ENCODE measurements at regions not wholly inside any gene's neighbourhood (a gene's known extent, or its start where the extent isn't known, plus 50 kb on each side); places are given as distances from the start of the nearest gene placed in this dataset.

DNA sequence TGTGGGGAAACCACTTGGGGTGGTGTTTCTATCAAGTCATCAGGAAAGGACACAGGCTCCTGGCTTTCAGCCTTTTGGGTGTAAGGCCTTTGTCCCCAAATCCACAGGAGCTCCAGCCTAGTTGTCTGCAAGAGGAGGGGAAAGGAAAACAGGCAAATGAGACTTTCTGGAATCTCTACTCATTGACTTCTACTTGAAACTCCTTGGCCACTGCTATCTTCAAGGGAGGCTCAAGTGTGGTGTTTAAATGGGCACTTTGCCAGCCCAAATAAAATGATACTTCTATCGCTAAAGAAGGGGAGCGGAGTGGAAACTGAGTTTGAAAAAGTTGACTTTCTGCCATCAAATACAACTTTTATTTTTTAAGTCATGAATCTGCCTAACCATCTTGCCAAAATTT, 445.9 kb upstream of the RGS6 start:
- DNase-seq (ENCODE audit: low read depth in 2 of 3, low spot score in 2 of 3): no peak

DNA sequence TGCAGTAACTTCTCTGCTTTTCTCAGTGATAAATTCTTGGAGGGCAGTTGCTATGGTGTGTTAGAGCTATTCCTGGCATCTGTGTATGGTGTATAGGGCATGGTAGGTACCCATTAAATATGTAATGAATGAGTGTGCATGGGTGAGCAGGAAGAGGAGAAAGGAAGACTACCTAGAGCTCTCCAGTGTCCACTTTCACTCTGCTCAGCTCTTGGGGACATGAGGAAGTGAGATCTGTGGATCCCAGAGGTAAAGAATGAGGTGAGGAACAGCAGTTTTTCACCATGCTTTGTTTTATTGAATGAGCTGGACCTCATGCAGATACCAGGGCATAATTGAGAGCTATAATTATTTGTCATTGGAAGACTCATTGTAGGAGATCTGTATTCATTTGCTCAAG, 444.8 kb upstream of the RGS6 start:
- DNase-seq (ENCODE audit: low read depth in 2 of 3, low spot score in 2 of 3): no peak

DNA sequence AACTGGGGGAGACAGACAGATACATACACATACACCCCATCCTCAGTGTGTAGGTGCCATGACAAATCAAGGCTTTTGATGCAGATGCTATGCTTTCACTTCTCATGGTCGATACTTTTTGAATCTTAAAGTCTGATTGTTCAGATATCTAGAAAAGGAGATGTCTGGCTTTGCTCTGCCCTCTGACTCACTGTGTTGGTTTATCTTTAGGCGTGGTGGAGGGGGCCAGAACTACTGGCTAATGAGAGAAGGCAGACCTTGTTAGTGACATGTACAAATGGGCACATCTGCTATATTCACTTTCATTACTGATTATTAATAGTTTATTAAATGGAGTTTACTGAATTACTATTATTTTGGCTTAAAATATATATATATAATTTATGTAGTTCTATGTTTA, 444.3 kb upstream of the RGS6 start:
- DNase-seq (ENCODE audit: low read depth in 2 of 3, low spot score in 2 of 3): no peak

DNA sequence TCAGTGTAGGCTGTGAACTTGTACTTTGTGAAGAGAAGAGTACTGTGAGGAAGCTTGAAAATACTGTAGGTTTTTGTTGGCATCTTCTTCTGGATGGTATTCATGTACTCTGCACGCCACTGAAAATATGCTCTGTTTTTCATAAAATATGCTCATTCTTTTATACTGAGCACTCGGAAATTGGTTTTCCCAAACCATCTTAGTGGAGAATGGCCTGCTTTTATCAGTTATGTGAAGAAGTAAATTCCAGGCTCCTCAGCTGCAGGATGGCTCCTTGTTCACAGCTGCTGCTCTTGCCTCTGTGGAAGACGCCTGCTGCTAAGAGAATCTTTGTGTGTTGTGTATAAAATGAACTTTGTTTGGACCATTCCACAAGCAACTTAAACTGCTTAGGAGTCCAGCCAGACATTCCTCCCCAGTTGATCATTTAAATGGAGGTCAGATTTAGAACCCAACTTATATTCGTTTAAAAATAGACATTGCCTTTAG, 443.5 kb upstream of the RGS6 start:
- DNase-seq (ENCODE audit: low read depth in 2 of 3, low spot score in 2 of 3): no peak

DNA sequence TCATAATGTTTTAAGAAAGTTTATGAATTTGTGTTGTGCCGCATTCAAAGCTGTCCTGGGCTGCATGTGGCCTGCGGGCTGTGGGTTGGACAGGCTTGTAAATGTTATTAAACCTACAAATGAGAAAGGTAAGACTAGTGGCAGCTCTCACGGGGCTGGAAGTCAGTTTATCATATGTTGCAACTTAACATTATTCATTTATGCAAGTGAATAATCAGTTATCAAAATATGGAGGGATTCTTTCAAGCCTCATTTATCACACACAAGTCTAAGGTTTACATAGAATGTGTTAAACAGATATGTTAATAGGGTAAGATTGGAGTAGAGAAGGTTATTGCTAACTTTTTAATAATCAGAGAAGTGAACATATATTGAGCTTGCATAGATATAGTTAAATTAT, 442.5 kb upstream of the RGS6 start:
- no peak for DNase-seq (ENCODE audit: low read depth in 2 of 3, low spot score in 2 of 3)

DNA sequence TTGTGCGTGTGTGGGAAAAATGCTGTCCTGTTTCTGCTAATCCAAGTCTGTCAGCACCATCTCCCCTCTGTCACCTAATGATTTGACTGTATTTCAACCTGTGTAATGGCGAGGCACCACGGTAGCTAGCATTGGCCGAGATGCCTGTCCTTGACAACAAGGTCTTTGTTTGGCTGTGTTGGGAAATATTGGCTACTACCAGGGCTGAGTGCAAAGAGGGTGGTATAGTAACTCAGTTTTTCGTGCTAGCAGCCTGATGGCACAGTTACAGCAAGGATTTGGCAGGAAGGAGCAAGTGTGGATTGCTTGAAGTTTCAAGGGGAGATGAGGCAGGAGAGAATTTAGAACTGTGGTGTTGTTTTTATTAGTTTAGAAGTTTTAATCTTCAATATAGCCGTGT, 440.3 kb upstream of the RGS6 start:
- no peak for DNase-seq (ENCODE audit: low read depth in 2 of 3, low spot score in 2 of 3)

DNA sequence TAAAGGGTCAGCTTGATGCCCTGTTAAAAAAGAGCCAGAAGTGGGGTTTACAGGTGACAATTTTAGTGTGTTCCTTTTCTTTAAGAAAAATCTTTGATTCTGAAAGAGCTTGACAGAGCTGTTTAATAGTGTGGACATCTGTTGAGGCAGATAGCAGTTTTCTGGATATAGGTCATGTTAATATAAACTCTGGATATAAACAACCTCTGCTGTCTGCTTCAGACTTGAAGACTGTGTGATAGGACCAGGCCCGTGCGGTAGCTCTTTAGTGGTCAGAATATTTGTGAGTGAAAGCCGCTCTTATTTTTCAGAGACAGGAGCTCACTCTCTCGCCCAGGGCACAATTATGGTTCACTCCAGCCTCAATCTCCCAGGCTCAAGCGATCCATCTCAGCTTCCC, 439.9 kb upstream of the RGS6 start:
- DNase-seq (ENCODE audit: low read depth in 2 of 3, low spot score in 2 of 3): no peak

DNA sequence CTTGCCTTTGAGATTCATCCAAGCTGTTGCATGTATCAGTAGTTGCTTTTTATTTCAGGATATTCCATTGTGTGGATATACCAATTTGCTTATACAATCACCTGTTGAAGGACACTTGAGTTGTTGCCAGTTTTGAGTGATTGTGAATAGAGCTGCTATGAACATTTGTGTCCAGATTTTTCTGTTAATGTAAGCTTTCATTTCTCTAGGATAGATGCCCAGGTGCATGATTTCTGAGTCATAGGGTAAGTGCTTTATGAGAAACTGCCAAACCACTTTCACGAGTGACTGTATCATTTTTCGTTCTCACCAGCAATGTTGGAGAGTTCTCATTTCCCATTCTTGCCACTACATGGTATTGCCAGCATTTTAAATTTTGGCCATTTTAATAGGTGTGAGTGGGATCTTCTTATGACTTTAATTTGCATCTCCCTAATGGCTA, 434.6 kb upstream of the RGS6 start:
- DNase-seq (ENCODE audit: low read depth in 2 of 3, low spot score in 2 of 3): no peak

DNA sequence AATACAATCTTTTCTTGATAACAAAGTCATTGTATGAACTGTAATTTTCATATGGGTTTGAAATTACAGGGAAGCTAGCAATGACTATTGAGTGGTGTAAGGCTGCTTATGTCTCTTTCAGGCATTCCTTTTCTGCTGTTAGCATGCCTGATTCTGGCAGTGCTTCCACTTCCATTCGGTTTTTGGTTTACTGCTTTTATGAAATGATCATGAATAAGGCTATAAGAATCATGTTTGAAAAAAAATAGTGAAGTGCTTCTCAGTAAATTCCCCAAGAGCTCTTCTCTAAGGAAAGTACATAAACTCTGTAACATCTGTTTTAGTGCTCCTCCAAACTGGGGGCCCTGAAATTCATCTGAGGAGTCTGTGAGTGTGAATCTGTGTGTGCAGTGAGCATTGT, 434.0 kb upstream of the RGS6 start:
- DNase-seq (ENCODE audit: low read depth in 2 of 3, low spot score in 2 of 3): no peak

DNA sequence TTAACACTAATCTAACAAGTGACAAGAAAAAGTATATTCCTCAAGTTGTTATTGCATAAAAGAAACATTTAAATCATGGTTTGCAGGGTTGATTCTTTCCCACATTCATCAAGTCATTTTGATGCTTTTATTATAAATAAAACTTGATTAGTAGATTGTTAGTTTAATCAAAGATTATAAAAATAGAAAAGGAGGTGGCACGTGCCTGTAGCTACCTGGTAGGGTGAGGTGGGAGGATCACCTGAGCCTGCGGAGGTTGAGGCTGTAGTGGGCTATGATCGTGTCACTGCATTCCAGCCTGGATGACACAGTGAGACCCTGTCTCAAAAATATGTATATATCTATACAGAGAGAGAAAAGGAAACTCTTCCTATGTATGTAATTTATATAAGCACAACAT, 433.2 kb upstream of the RGS6 start:
- DNase-seq (ENCODE audit: low read depth in 2 of 3, low spot score in 2 of 3): no peak

DNA sequence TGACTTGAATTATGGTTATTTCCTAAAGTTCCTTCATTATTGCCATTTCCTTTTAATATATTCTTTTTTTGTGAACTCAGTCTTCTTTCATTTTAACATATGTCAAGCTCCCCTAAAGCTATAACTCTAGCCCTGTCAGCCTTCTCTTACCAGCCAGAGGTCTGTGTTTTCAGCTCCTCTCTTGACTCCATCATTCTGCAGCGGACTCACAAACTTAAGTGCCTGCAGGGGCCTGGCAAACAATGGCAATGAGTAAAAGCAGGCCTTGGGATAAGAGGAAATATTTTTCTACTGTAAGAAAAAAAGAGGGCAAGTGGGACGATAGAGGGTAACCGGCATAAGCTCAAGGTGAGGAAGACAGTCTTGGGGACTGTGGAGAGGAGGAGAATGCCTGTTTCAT, 424.5 kb upstream of the RGS6 start:
- no peak for DNase-seq (ENCODE audit: low read depth in 2 of 3, low spot score in 2 of 3)

DNA sequence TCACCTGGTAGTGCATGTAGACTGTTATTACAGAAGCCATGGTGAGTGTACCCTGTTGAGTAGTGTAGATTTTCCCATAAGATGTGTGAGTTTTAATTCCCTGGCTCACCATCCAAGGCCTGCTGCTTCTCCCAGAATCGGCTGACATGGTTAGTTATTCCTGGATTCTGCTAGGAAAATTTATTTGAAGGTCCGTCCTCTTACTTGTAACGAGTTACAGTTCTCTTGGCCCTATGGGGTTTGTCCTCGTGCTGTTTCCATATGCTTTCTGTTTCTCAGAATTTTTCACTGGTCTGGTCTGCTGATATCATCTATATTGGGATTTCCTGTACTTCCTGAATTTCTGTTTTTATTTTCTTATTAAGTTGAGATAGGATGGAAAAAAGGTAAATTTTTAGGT, 423.3 kb upstream of the RGS6 start:
- no peak for DNase-seq (ENCODE audit: low read depth in 2 of 3, low spot score in 2 of 3)

DNA sequence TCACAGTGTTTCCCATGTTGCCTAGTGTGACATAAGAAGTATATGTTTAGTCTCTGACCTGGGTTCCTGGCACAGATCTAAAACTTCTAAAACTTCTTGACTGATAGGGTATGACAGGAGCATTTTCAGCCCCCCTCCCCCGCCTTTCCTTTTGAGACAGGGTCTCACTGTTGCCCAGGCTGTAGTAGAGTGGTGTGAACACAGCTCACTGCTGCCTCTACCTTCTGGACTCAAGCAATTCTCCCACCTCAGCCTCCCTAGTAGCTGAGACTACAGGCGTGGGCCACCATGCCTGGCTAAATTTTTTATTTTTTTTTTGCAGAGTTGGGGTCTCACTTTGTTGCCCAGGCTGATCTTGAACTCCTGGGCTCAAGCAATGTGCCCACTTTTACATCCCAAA, 421.1 kb upstream of the RGS6 start:
- DNase-seq (ENCODE audit: low read depth in 2 of 3, low spot score in 2 of 3): no peak

DNA sequence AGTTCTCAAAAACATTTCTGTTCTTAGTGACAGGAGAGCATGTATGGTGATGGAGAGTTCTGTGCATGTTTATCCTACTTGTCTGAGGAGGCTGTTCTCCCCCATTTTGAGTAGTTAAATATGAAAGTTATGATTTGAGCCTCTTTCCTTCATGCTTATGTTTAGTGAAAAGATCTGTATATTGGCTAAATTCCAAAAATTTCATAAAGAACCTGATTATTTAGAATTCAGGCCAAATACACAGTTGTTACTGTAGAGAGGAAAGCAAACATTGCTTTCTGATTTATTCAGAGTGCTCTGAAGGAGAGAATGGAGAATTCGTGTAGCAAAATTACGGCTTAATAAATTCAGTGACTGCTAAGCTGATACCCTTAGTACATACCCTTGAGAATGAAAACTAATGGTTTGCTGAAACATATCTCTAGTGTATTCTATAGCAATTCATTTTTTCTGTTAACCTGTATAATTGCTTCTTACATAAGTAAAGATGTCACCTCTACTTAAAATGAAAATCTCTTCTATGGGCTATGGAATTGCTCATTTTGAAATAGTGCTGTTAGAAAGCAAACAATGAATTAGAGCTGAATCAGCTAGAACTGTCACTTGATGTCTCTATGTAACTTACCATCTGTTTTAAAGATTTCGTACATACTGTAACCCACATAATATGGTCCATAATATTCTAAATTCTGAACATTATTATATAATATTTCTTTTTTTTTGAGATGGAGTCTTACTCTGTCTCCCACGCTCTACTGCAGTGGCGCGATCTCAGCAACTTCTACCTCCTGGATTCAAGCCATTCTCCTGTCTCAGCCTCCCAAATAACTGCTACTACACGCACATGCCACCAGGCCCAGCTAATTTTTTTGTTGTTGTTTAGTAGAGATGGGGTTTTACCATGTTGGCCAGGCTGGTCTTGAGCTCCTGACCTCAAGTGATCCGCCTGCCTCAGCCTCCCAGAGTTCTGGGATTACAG, 417.0 kb upstream of the RGS6 start:
- DNase-seq (ENCODE audit: low read depth in 2 of 3, low spot score in 2 of 3): no peak

DNA sequence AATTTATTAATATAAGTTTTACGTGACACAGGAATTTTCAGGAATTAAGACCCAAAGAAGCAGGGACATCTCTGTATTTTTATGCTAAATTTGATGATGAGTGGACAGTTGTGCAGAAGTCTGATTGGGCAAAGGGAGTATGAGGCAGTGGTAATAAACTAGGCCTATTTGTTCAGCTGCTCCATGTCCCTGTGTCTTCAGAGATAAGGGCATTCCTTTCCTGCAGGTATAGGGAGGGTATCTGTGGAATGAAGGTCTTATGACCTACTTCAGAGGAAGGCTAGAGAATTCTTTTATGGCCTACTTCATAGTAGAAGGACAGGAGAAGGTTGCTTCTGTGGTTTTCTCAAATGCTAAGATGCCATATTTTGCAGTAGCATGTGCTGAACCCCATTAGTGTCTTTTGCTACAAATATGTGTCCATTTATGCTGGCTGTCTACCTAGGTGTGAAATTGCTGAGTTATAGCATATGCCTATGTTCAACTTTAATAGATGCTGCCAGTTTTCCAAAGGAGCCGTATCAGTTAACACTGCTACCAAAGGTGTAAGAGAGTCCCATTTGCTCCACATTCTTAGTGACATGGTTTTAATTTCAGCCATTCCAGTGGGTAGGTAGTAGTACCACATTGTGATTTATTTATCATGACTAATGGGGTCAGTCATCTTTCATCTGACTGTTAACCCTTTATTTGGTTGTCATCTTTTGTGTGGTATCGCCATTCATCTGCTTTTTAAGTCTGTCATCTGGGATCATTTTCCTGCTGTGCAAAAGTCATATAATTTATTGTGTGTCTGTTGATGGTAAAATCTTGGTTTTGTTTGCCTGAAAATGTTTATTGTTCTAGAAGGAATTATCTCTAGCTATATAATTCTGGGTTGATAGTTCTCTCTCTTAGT, 410.7 kb upstream of the RGS6 start:
- DNase-seq (ENCODE audit: low read depth in 2 of 3, low spot score in 2 of 3): no peak

DNA sequence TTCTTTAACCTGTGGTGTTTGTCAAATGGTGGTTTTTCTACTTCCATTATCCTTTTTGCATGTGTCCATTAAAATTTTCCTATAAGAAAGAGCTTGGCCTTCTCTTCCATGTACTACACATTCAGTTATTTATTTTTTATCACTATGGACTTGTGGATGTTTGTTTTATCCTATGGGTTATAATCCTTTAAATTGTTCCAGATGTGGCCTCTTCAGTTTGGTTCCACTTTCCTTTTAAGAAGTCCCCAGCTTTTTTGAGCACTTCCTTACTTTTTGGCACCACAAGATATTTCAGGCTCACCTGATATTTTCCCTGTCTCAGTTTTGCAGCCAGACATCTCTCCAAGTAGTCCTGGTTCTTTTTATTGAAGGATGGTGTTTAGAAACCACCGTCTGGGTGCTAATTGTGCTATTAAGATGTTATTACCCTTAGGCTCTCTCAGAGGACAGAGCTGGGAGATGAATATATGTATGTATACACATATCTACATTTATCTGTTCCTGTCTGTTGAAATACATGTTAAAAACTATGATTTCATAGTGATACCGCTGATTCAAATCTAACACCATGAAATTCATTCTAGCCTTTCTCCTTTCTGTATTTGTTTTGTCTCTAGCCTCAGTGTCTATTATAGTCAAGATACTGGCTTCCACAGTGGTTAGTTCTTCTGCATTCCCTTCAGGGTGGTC, 408.5 kb upstream of the RGS6 start:
- no peak for DNase-seq (ENCODE audit: low read depth in 2 of 3, low spot score in 2 of 3)

DNA sequence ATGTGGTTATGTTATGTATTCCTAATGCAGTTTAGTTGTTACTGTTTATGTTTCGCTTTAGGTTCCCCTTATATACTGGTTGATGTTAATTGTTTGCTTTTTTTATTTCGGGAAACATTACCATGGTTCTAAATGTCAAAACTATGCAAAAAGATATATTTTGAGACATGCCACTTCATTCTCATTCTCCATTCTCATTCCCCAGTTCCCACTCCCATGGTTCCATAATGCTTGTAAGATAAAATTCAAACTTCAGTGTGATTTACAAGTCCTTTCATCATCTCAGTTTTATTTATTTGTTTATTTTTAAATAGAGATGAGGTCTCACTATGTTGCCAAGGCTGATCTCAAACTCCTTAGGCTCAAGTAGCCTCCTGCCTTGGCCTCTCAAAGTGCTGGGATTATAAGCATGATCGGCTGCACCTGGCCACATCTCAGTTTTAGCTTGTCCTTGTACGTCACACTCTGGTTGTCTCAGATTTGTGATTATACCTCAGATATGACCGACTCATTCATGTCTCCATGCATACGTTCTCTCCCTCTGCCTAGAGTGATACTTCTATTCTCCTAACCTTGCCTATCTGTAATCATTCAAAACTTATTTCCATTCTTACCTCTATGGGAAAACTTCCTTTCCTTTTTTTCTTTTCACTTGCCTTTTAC, 407.8 kb upstream of the RGS6 start:
- DNase-seq (ENCODE audit: low read depth in 2 of 3, low spot score in 2 of 3): no peak

DNA sequence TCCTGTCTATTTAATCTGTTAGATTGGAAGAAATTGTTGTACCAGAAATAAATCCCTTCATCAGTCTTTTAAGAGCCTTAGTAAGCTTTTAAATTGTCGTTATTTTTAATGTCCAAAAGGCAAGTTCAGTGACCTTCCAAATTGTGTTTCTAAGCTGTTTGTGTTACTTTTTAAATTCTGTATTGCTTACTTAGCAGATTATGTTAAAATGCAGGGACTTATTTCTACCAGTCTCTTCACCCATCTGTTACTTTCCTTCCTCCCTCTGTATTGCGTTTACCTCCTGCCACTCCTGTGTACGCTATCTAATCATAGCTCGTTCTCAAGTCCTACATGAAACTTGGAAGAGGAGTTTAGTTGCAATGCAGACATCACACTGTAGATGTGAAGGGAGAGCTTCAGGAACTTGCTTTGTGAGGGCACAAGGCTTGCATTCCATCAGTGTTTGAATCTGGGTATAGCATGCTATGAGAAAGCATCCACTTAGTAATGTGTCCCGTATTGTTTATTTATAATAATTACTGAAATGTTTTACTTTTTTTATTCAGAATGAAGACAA, 406.5 kb upstream of the RGS6 start:
- DNase-seq (ENCODE audit: low read depth in 2 of 3, low spot score in 2 of 3): no peak

DNA sequence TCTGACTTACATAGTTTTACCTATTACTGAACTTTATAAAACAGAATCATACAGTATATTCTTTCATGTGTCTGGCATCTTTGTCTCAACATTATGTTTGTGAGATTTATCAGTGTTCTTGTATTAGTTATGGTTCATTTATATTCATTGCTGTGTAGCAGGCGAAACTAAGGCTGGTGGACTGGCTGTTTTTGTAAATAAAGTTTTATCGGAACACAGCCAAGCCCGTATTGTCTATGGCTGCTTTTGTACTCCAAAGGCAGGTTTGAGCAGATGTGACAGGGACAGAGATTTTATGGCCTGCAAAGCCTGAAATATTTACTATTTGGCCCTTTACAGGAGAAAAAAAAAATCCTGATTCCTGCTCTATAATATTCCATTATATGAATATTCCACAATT, 405.8 kb upstream of the RGS6 start:
- DNase-seq (ENCODE audit: low read depth in 2 of 3, low spot score in 2 of 3): no peak

DNA sequence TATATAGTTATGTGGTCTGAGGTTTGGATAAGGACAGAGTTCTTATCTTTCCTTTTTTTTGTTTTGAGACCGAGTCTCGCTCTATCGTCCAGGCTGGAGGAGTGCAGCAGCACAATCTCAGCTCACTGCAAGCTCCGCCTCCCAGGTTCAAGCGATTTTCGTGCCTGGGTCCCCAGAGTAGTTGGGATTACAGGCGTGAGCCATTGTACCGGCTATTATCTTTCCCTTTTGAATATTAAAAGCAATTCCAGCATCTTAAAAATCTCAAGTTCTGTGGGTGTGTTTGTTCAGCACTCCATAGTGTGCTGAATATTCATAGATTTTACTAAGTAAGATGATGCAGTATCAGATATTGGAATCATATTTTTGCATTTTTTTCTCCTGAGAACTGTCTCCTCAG, 404.4 kb upstream of the RGS6 start:
- DNase-seq (ENCODE audit: low read depth in 2 of 3, low spot score in 2 of 3): no peak

DNA sequence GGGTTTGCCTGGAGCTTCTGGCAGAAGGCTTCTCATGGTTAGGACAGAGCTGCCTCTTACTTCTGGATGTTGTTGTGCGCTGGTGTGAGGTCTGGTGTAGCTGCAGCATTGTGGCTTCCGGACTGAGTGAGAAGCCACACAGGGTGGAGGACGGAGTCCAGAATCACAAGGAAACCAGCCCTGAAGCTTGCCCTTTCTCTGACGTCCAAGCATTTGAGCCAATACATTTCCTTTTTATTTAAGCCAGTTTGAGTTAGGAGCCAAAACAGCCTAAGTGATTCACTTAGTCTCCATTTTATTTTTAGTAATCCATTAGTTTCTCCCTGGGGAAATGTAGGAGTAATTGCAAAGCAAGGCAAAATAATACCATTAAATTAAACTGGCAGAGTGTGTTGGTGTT, 402.4 kb upstream of the RGS6 start:
- no peak for DNase-seq (ENCODE audit: low read depth in 2 of 3, low spot score in 2 of 3)
